ENCODE measurements at regions not wholly inside any gene's neighbourhood (a gene's known extent, or its start where the extent isn't known, plus 50 kb on each side); places are given as distances from the start of the nearest gene placed in this dataset.

GRCh38 chr10:33808475-33808874 lies 474.0 kb upstream of the NRP1 start:
- no peak overlapping the region for H3K27ac ChIP-seq
- TF ChIP-seq CTCF (IDR thresholded peaks at IDR 0.05) (no peak), ZFX (IDR thresholded peaks at IDR 0.05; ENCODE audit: borderline replicate concordance) (no peak)

GRCh38 chr10:33807531-33808359 lies 473.3 kb upstream of the NRP1 start:
- no peak overlapping the region for H3K27ac ChIP-seq
- TF ChIP-seq CTCF (IDR thresholded peaks at IDR 0.05) (no peak), ZFX (IDR thresholded peaks at IDR 0.05; ENCODE audit: borderline replicate concordance) (no peak)

GRCh38 chr10:33805831-33806230 lies 471.4 kb upstream of the NRP1 start:
- TF ChIP-seq ZFX (IDR thresholded peaks at IDR 0.05; ENCODE audit: borderline replicate concordance) = no peak
- no peak for TF ChIP-seq CTCF (IDR thresholded peaks at IDR 0.05)
- no peak overlapping the region for H3K27ac ChIP-seq

GRCh38 chr10:33804584-33804983 lies 470.1 kb upstream of the NRP1 start:
- H3K27ac ChIP-seq = no peak overlapping the region
- no peak for TF ChIP-seq CTCF (IDR thresholded peaks at IDR 0.05)
- TF ChIP-seq ZFX (IDR thresholded peaks at IDR 0.05; ENCODE audit: borderline replicate concordance) = no peak

- no peak overlapping the region for H3K27ac ChIP-seq
- TF ChIP-seq CTCF (IDR thresholded peaks at IDR 0.05) (no peak), ZFX (IDR thresholded peaks at IDR 0.05; ENCODE audit: borderline replicate concordance) (no peak)
These were observed 468.8 kb upstream of the NRP1 start for GRCh38 chr10:33803248-33803647.

GRCh38 chr10:33802566-33802965 lies 468.1 kb upstream of the NRP1 start:
- H3K27ac ChIP-seq = no peak overlapping the region
- TF ChIP-seq ZFX (IDR thresholded peaks at IDR 0.05; ENCODE audit: borderline replicate concordance) (no peak), CTCF (IDR thresholded peaks at IDR 0.05) (no peak)

- peak overlapping the region; percentile 40; the same call in 1 of the 2 replicates for H3K27ac ChIP-seq
- TF ChIP-seq ZFX (IDR thresholded peaks at IDR 0.05; ENCODE audit: borderline replicate concordance) = no peak
- no peak for TF ChIP-seq CTCF (IDR thresholded peaks at IDR 0.05)
These were observed 467.2 kb upstream of the NRP1 start for GRCh38 chr10:33801705-33802104.
